AG10803 (cell line): ENCODE measurements at regions not wholly inside any gene's neighbourhood (a gene's known extent, or its start where the extent isn't known, plus 50 kb on each side); places are given as distances from the start of the nearest gene placed in this dataset.
A peak's percentile ranks its signal among the peaks of the same experiment; 100 is the strongest.

Experiments
- DNase-seq: peaks from one replicate; pipeline ENCODE4 v3.0.0; 2010; ENCODE audit warnings: low read depth
- H3K4me3 ChIP-seq: 2 replicates; pipeline ENCODE4 v1.5.1; 2011; ENCODE audit warnings: mild to moderate bottlenecking, low read length, control low read depth
- CTCF ChIP-seq: conservative IDR thresholded peaks from 2 replicates; pipeline ENCODE4 v1.5.1; 2011; ENCODE audit warnings: mild to moderate bottlenecking, low read length, control low read depth, inconsistent platforms

- H3K4me3 ChIP-seq: no peak overlapping the region
- peak; percentile 76 for DNase-seq
These were observed 172.9 kb upstream of the GLRA2 start for GRCh38 chrX:14356401-14356800.

GRCh38 chrX:14355556-14355955 is 173.8 kb upstream of the GLRA2 start:
- no peak overlapping the region for H3K4me3 ChIP-seq
- DNase-seq: peak; percentile 37
- no peak for TF ChIP-seq CTCF

More at GRCh38 chrX:14356401-14356800, 172.9 kb upstream of the GLRA2 start:
- no peak for TF ChIP-seq CTCF

- H3K4me3 ChIP-seq: no peak overlapping the region
- no peak for TF ChIP-seq CTCF
- peak; percentile 57 for DNase-seq
These were observed 174.8 kb upstream of the GLRA2 start for GRCh38 chrX:14354521-14354920.

GRCh38 chrX:14352511-14352910 is 176.8 kb upstream of the GLRA2 start:
- H3K4me3 ChIP-seq: no peak overlapping the region
- no peak for TF ChIP-seq CTCF
- DNase-seq: peak; percentile 81

GRCh38 chrX:14351611-14352303 is 177.6 kb upstream of the GLRA2 start:
- no peak overlapping the region for H3K4me3 ChIP-seq
- DNase-seq: no peak
- no peak for TF ChIP-seq CTCF

- DNase-seq: no peak
- TF ChIP-seq CTCF: no peak
- H3K4me3 ChIP-seq: no peak overlapping the region
These were observed 181.8 kb upstream of the GLRA2 start for GRCh38 chrX:14347523-14347922.

GRCh38 chrX:14344172-14344940 is 185.0 kb upstream of the GLRA2 start:
- no peak overlapping the region for H3K4me3 ChIP-seq
- no peak for DNase-seq
- TF ChIP-seq CTCF: peak; percentile 11; the same call in 1 of the 2 replicates
